GM13977 (cell line): ENCODE measurements at regions not wholly inside any gene's neighbourhood (a gene's known extent, or its start where the extent isn't known, plus 50 kb on each side); places are given as distances from the start of the nearest gene placed in this dataset.

Experiments used
- DNase-seq: peaks from one replicate; pipeline ENCODE4 v3.0.0; 2012; ENCODE audit warnings: low spot score
- in situ Hi-C: fragments of 300-500 bp; cut with MboI; formaldehyde crosslinking; loops from one replicate; pipeline ENCODE4 v1.12.0; 2022; ENCODE audit warnings: low sequenced_read_pairs, low pct_unique_long_range_greater_than_20kb, mixed read lengths, inconsistent platforms; ENCODE audit not compliant: unreplicated experiment
- TF ChIP-seq, protein P1 (sequence below): IDR thresholded peaks from 2 replicates; pipeline ENCODE4 v1.5.1; 2012; ENCODE audit warnings: mild to moderate bottlenecking, control low read depth; ENCODE audit not compliant: insufficient read depth; ENCODE audit errors: extremely low read depth, missing control alignments

DNA sequence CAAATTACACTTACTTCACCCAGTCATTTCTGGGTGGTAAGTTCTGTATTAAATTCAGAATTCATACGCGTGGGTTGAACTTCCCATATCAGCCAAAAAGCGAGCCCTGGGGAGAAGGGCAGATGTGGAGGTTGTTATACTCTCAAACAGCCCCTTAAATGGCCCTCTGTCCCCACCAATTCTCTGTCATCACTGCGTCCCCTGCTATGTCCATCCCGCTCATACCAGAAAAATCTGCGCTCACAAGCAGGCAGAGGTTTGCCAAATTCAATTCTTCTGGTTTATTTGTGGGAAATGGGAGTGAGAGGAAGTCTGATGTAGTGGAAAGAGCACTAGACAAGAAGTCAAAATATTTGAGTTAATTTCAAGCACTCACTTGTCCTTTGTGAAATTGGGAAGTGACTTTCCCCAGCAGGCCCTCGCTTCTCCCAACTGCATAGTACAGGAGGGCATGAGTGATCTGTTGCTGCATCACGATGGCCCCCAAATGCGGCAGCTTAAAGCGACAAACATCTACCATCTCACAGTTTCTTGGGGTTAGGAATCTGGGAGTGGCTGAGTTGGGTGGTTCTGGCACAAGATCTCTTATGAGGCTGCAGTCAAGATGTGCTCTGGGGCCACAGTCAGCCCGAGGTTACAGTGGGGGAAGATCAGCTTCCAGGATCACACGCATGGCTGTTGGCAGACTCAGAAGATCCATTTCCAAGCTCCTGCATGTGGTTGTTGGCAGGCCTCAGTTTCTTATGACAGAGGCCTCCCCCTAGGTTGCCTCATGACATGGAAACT, 67.7 kb downstream of the CPN2 start:
- DNase-seq, result no peak
- in situ Hi-C loops, result no loop called here
- TF ChIP-seq, protein P1, sequence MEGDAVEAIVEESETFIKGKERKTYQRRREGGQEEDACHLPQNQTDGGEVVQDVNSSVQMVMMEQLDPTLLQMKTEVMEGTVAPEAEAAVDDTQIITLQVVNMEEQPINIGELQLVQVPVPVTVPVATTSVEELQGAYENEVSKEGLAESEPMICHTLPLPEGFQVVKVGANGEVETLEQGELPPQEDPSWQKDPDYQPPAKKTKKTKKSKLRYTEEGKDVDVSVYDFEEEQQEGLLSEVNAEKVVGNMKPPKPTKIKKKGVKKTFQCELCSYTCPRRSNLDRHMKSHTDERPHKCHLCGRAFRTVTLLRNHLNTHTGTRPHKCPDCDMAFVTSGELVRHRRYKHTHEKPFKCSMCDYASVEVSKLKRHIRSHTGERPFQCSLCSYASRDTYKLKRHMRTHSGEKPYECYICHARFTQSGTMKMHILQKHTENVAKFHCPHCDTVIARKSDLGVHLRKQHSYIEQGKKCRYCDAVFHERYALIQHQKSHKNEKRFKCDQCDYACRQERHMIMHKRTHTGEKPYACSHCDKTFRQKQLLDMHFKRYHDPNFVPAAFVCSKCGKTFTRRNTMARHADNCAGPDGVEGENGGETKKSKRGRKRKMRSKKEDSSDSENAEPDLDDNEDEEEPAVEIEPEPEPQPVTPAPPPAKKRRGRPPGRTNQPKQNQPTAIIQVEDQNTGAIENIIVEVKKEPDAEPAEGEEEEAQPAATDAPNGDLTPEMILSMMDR, result no peak

DNA sequence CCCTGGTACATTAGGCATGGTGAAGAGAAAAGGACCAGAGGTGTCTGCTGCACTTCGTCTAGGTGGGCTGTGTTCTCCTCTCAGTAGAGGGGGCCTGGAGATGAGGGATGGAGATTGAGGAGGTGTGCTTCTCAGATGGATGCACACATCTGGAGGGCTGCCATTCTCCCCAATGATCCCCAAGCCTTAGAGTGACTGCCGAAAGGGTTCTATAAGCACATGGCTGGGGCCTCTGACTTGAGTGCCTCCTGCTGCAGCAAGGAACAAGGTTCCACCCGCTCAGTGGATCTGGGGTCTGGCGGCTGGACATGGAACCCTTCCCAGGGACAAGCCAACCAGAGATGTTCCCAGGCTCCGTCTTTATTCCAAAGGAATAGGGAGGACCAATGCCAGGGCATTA, 66.8 kb downstream of the CPN2 start:
- TF ChIP-seq, protein P1, result no peak

DNA sequence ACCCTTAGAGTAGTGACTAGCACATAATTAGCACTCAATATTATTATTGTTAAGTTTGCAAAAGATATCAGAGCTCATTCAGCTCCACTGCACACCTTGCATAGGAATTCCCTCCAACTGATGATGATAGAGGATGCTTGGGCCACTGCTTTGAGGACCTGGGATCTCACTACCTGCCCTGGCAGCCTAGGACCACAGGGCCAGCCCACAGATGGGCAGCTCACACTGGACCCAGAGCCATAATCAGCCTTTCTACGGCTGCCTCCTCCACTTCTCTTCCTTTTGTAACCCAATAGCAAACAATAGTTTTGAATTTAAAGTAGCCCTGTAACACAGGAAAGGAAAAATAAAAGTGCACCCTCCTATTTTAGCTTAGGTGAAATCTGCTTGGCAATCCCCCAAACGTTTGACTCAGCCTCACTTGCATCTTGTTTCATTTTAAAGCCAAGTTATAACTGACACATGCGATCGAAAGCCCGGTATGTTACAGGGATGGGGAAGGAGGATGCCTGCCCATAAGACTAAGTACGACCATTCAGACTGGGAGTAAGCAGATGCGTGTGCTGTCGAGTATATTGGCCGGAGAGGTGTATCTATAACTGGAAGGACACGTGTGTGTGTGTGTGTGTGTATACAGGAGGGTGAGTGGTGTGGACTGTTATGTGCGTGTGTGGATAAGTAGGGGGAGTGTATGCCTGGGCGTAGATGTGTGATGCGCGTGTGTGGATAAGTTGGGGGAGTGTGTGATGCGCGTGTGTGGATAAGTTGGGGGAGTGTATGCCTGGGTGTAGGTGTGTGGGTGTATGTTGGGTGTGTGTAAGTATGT, 65.9 kb downstream of the CPN2 start:
- TF ChIP-seq, protein P1, result no peak
- no peak for DNase-seq
- in situ Hi-C loops, result no loop called here

More for the DNA sequence above, 66.8 kb downstream of the CPN2 start:
- no peak for DNase-seq
- in situ Hi-C loops, result no loop called here

DNA sequence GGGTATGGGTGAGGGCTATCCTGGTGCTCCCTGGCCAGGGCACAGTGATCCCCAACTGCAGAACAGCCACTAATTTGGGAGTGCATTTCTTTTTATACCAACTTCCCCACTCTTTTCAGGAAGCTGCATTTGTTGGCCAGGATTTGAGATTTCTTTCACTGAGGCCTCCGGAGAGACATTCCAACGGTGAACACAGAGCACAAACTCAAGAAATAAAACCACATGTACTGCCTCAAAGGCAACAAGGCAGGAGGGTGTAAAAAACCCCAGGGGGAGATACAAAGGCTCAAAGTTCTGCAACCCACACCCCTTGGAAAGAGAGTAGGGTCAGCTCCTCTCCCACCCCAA, 65.3 kb downstream of the CPN2 start:
- DNase-seq, result no peak
- TF ChIP-seq, protein P1, result no peak
- in situ Hi-C loops, result no loop called here

DNA sequence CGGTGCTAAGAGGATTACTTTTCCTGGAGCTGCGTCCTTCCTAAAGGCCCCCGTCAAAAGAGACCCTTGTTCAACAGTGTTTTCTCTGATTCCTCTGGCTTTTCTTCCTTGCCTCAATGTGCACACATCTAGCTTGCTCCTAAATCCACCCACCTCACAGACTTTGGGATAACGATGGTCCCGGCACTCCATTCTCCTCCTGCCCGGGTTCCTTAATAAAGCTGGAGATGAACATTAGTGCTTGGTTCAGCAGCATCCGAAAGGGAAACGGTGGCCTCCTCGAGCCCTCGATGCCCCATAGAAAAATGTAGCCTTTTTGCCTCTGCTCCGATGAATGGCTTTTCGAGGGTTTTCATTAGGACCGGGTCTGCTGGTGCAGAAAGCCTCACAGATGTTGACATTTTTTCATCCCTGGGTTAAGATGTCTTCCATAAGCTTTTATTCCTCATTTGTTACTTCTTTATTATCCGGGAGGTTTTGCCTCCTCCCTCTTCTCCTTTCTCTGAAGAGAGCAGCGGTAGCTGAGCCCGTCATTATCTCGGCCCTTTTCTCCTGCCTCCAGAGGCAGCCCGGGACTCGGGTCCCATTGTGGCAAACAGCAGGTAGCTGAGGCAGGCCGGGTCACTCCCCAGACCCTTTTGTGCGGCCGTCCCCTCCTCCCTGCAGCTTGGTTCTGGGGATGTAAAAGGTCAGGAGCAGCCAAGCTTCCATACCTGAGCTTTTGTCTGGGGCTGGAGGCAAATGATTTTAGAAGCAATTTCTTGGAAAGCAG, 64.6 kb downstream of the CPN2 start:
- in situ Hi-C loops, result no loop called here
- DNase-seq, result no peak
- TF ChIP-seq, protein P1, result no peak

DNA sequence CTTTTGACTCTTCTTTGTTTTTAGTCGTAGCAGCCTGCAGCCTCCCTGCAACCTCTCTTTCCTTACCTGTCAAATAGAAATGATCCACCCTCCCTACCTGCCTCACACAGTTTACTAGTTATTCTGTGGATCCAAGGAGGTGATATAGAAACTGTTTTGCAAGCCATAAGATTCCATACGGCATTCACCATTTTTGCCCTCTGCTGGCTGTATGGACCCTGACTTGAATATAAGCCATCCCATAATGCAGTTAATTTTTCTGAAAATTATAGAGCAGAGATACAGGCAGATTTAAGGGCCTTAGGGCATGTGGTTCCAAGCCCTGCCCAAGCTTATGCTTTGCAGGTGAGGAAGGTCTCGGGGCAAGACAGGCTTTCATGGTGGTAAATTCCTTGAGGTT, 63.8 kb downstream of the CPN2 start:
- in situ Hi-C loops, result no loop called here
- TF ChIP-seq, protein P1, result no peak
- DNase-seq, result no peak
